ENCODE measurements at regions not wholly inside any gene's neighbourhood (a gene's known extent, or its start where the extent isn't known, plus 50 kb on each side); places are given as distances from the start of the nearest gene placed in this dataset.

GRCh38 chr14:58809520-58809919, 171.8 kb downstream of the DACT1 start:
- H3K9me1 ChIP-seq (replicated peaks; ENCODE audit: control insufficient read depth, extremely low read depth, insufficient read depth, low read length) = no peaks in the 10 kb centered on the region
- no peak overlapping the region for H3K27ac ChIP-seq (ENCODE audit: insufficient read depth, low read depth, low read length)
- no peaks in the 10 kb centered on the region for H3K36me3 ChIP-seq (ENCODE audit: control insufficient read depth in 2 of 2, extremely low read depth in 1 of 2, insufficient read depth in 2 of 2, low read length in 2 of 2)
- peaks cover 0 to 8% of the 10 kb centered on the region in 2 experiments for H3K27me3 ChIP-seq (ENCODE audit: control insufficient read depth in 2 of 2, insufficient read depth in 2 of 2, low read length in 2 of 2)
- TF ChIP-seq JUN (IDR thresholded peaks at IDR 0.05; ENCODE audit: borderline replicate concordance, insufficient read depth, insufficient read length, low read depth) = no peak
- no peak for TF ChIP-seq POLR2AphosphoS5 (IDR thresholded peaks at IDR 0.05; ENCODE audit: insufficient read depth, low read depth, low read length)
- no peak for TF ChIP-seq EZH2 (IDR thresholded peaks at IDR 0.05; ENCODE audit: borderline replicate concordance, low read depth, low read length, severe bottlenecking)
- TF ChIP-seq POLR2A (IDR thresholded peaks at IDR 0.05; ENCODE audit: low read depth, low read length) = no peak
- no peak for TF ChIP-seq GATA2 (IDR thresholded peaks at IDR 0.05; ENCODE audit: insufficient read depth, insufficient read length, low read depth, low read length)
- TF ChIP-seq FOS (IDR thresholded peaks at IDR 0.05; ENCODE audit: borderline replicate concordance, insufficient read depth, low read length) = no peak
- TF ChIP-seq MAX (IDR thresholded peaks at IDR 0.05; ENCODE audit: insufficient read depth, insufficient read length) = no peak
- no peak for TF ChIP-seq CTCF (IDR thresholded peaks at IDR 0.05; ENCODE audit: extremely low read depth in 1 of 2, insufficient read depth in 1 of 2, low read depth in 1 of 2, low read length in 2 of 2)
- no peak for TF ChIP-seq MYC (IDR thresholded peaks at IDR 0.05; ENCODE audit: low read depth, low read length)
- H3K79me2 ChIP-seq (ENCODE audit: control insufficient read depth, insufficient read depth, low read length) = no peaks in the 10 kb centered on the region
- dilution Hi-C loops (cut with MboI; ENCODE audit: extremely low pct_ligation_motif_present, low sequenced_read_pairs) (no loop called here), intact Hi-C loops (cut with micrococcal nuclease) (no loop called here)
- H3K4me3 ChIP-seq (replicated peaks in 1 of 3; ENCODE audit: insufficient read depth in 1 of 3, low read depth in 1 of 3, low read length in 3 of 3) = no peak overlapping the region
- H3K4me2 ChIP-seq (ENCODE audit: insufficient read depth, low read length) = no peak overlapping the region
- CTCF ChIA-PET = interaction anchor here (1.2 kb wide), 1 partner anchor 28 kb away, joined by 3 read pairs; no protein-coding TSS in a partner anchor
- peaks cover 5% of the 10 kb centered on the region for H3K4me1 ChIP-seq (ENCODE audit: control insufficient read depth, extremely low read depth, insufficient read depth, low read length)
- H4K20me1 ChIP-seq (replicated peaks; ENCODE audit: control insufficient read depth, extremely low read depth, insufficient read depth, low read length) = no peaks in the 10 kb centered on the region
- no peaks in the 10 kb centered on the region for H3K9me3 ChIP-seq (replicated peaks; ENCODE audit: control insufficient read depth, insufficient read depth, low read length)
- POLR2A ChIA-PET = no interaction called here
- FAIRE-seq = no peak
- H3K9ac ChIP-seq (replicated peaks; ENCODE audit: extremely low read depth, insufficient read depth, low read length) = no peak overlapping the region
- no peak overlapping the region for H2AFZ ChIP-seq (ENCODE audit: low read depth, low read length)
- no peak for DNase-seq (ENCODE audit: low read depth, low spot score)
- BruUV-seq (replicated peaks) = no TSS peak
